Liver (tissue), 8 donors: ENCODE measurements at regions not wholly inside any gene's neighbourhood (a gene's known extent, or its start where the extent isn't known, plus 50 kb on each side); places are given as distances from the start of the nearest gene placed in this dataset.

ENCODE experiments used
- DNase-seq: peaks from one replicate; pipeline ENCODE4 v3.0.0-alpha.2; 2017; ENCODE audit warnings: low spot score
- H3K27ac ChIP-seq, 2 donors: one replicate each; pipeline ENCODE4 v1.7.0; 2013; ENCODE audit warnings: inconsistent platforms in 2 of 2, low read length in 2 of 2, control low read depth in 1 of 2, low read depth in 1 of 2, mild to moderate bottlenecking in 1 of 2
- H3K27me3 ChIP-seq, 4 donors: one replicate each; pipeline versions ENCODE4 v1.6.1 to v1.7.0; 2013; ENCODE audit warnings: low read length in 3 of 4, inconsistent platforms in 1 of 4, mild to moderate bottlenecking in 1 of 4, moderate library complexity in 1 of 4; ENCODE audit not compliant: control insufficient read depth in 4 of 4, insufficient read depth in 4 of 4
- H3K36me3 ChIP-seq, 4 donors: one replicate each; pipeline versions ENCODE4 v1.6.1 to v1.7.0; 2013; ENCODE audit warnings: low read length in 3 of 4, mild to moderate bottlenecking in 3 of 4, low read depth in 1 of 4, moderate library complexity in 1 of 4; ENCODE audit not compliant: control insufficient read depth in 4 of 4, insufficient read depth in 3 of 4
- H3K4me1 ChIP-seq, 4 donors: one replicate each; pipeline versions ENCODE4 v1.6.1 to v1.7.0; 2013; ENCODE audit warnings: low read length in 3 of 4, mild to moderate bottlenecking in 3 of 4, moderate library complexity in 1 of 4; ENCODE audit not compliant: control insufficient read depth in 4 of 4, insufficient read depth in 4 of 4
- H3K4me3 ChIP-seq, 3 donors: one replicate each; pipeline versions ENCODE4 v1.6.1 to v1.7.0; 2013; ENCODE audit warnings: low read length in 3 of 3, control low read depth in 1 of 3, low read depth in 1 of 3, mild to moderate bottlenecking in 1 of 3
- H3K9ac ChIP-seq, 2 donors: one replicate each; pipeline ENCODE4 v1.7.0; 2013; ENCODE audit warnings: low read length in 2 of 2, mild to moderate bottlenecking in 2 of 2, moderate library complexity in 2 of 2, control low read depth in 1 of 2, low read depth in 1 of 2
- H3K9me3 ChIP-seq, 4 donors: one replicate each; pipeline versions ENCODE4 v1.6.1 to v1.7.0; 2013; ENCODE audit warnings: low read length in 3 of 4; ENCODE audit not compliant: control insufficient read depth in 4 of 4
- CTCF ChIP-seq: fragments of 150-350 bp; IDR thresholded peaks from 2 replicates; pipeline ENCODE4 v1.5.1; 2017; ENCODE audit warnings: improper control_type of control experiment, low read depth, low read length; ENCODE audit not compliant: missing input control
- EGR1 ChIP-seq, 2 donors: IDR thresholded peaks; 2 replicates each; pipeline ENCODE4 v1.6.1; 2016 to 2018; ENCODE audit warnings: antibody characterized with exemption in 2 of 2, low read depth in 2 of 2
- FOXA2 ChIP-seq: IDR thresholded peaks from 2 replicates; pipeline ENCODE4 v1.6.1; 2016; ENCODE audit warnings: antibody characterized with exemption
- GABPA ChIP-seq, 2 donors: IDR thresholded peaks in 1 of 2; conservative IDR thresholded peaks in 1 of 2; 2 replicates each; pipeline ENCODE4 v1.6.1; 2016; ENCODE audit warnings: antibody characterized with exemption in 2 of 2, mild to moderate bottlenecking in 1 of 2, moderate library complexity in 1 of 2
- JUND ChIP-seq, 2 donors: IDR thresholded peaks; 2 replicates each; pipeline ENCODE4 v1.6.1; 2016; ENCODE audit warnings: antibody characterized with exemption in 2 of 2
- REST ChIP-seq: IDR thresholded peaks from 2 replicates; pipeline ENCODE4 v1.6.1; 2016; ENCODE audit warnings: antibody characterized with exemption, mild to moderate bottlenecking
- RXRA ChIP-seq, 2 donors: IDR thresholded peaks; 2 replicates each; pipeline ENCODE4 v1.6.1; 2017 to 2018; ENCODE audit warnings: antibody characterized with exemption in 2 of 2, mild to moderate bottlenecking in 1 of 2
- SP1 ChIP-seq: IDR thresholded peaks from 2 replicates; pipeline ENCODE4 v1.6.1; 2018; ENCODE audit warnings: antibody characterized with exemption, mild to moderate bottlenecking
- YY1 ChIP-seq: IDR thresholded peaks from 2 replicates; pipeline ENCODE4 v1.6.1; 2016; ENCODE audit warnings: antibody characterized with exemption, mild to moderate bottlenecking
- ZBTB33 ChIP-seq: IDR thresholded peaks from 2 replicates; pipeline ENCODE4 v1.6.1; 2016; ENCODE audit warnings: antibody characterized with exemption
- WGBS: extraction: QIAGEN DNeasy Blood & Tissue Kit; methylation state at CpG from one replicate; pipeline ENCODE4 v1.1.7; 2013; 5-methylcytosine and 5-hydroxymethylcytosine counted together
- donor health status: healthy.
- donor health status: healthy.
- donor health status: healthy.
- donor health status: healthy.
- donor health status: healthy.

DNA sequence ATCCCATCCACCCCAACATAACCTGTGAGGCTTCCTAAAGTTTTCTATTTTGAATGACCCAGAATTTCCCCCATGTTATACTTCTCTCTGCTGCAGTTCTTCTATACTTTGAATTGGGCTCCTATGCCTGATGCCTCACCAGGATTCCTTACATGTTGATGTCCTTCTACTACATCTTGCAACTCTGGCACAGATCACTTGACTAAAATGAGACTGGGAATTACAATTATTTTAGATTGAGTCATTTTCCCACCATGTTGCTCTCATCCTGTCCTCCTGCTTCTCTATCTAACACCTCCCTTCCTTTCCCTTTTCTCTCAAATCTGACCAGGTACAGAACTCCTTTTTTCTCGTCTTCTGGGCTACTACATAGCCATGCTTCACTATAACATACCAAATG is 314.0 kb upstream of the KCNJ16 start:
- H3K4me1 ChIP-seq = peaks cover 0 to 2% (median 0%) of the 10 kb centered on the region in 4 donors
- H3K9ac ChIP-seq = no peak overlapping the region
- DNase-seq = no peak
- H3K9me3 ChIP-seq = no peaks in the 10 kb centered on the region
- H3K36me3 ChIP-seq = no peaks in the 10 kb centered on the region
- 44% methylated on average over 1 of the region's 1 CpG for WGBS
- H3K27ac ChIP-seq = no peak overlapping the region
- H3K27me3 ChIP-seq = no peaks in the 10 kb centered on the region
- no peak overlapping the region for H3K4me3 ChIP-seq
- TF ChIP-seq GABPA (IDR thresholded peaks at IDR 0.05 in 1 of 2, conservative IDR thresholded peaks at IDR 0.05 in 1 of 2) (no peak), EGR1 (IDR thresholded peaks at IDR 0.05; ENCODE audit: low read depth in 2 of 2) (no peak), FOXA2 (no peak)

DNA sequence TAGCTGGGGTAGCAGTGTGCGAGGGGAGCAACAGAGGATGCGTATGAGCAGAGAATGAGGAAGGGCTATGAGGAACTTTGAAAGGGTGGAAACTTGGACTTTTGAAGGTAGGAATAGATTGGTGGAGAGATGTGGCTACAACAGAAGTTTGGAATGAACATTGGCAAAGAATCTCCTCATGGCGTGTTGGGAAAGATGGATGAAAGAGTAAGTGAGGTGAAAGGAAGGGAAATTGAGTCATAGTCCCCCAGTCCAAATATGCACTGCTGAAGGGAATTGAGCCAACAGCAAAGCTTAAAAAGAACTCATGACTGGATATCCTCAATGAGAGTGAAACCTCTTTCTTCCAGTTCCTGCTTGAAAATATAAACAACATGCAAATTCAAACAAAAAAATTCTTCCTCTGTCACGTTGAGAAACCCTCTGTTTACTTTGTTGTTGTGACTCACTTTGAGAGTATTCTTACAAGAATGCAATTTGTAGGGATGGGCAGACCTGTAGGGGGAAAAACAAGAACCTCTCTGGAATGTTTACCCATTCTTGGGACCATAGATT is 313.2 kb upstream of the KCNJ16 start:
- WGBS = 67% methylated on average over 4 of the region's 4 CpGs
- Histone ChIP-seq H3K27ac (no peak overlapping the region), H3K9ac (no peak overlapping the region)

GRCh38 chr17:69762359-69762758 is 312.7 kb upstream of the KCNJ16 start:
- H3K36me3 ChIP-seq = no peaks in the 10 kb centered on the region
- no peaks in the 10 kb centered on the region for H3K9me3 ChIP-seq
- 65% methylated on average over 1 of the region's 1 CpG for WGBS
- H3K4me3 ChIP-seq = no peak overlapping the region
- no peaks in the 10 kb centered on the region for H3K27me3 ChIP-seq
- no peak for DNase-seq
- H3K9ac ChIP-seq = no peak overlapping the region
- H3K27ac ChIP-seq = no peak overlapping the region
- peaks cover 0 to 2% (median 0%) of the 10 kb centered on the region in 4 donors for H3K4me1 ChIP-seq
- TF ChIP-seq ZBTB33 = no peak
- TF ChIP-seq REST = no peak
- no peak for TF ChIP-seq EGR1 (IDR thresholded peaks at IDR 0.05; ENCODE audit: low read depth in 2 of 2)
- no peak for TF ChIP-seq RXRA (IDR thresholded peaks at IDR 0.05)
- no peak for TF ChIP-seq YY1
- no peak for TF ChIP-seq SP1

More for the DNA sequence above, 313.2 kb upstream of the KCNJ16 start:
- Histone ChIP-seq H3K9me3 (no peaks in the 10 kb centered on the region), H3K27me3 (no peaks in the 10 kb centered on the region), H3K4me1 (peaks cover 0 to 2% (median 0%) of the 10 kb centered on the region in 4 donors), H3K36me3 (no peaks in the 10 kb centered on the region), H3K4me3 (no peak overlapping the region)
- DNase-seq = no peak
- TF ChIP-seq JUND (IDR thresholded peaks at IDR 0.05) = peak in 1 of 2 donors; percentile 30
- no peak for TF ChIP-seq CTCF
